ENCODE measurements at regions not wholly inside any gene's neighbourhood (a gene's known extent, or its start where the extent isn't known, plus 50 kb on each side); places are given as distances from the start of the nearest gene placed in this dataset.

DNA sequence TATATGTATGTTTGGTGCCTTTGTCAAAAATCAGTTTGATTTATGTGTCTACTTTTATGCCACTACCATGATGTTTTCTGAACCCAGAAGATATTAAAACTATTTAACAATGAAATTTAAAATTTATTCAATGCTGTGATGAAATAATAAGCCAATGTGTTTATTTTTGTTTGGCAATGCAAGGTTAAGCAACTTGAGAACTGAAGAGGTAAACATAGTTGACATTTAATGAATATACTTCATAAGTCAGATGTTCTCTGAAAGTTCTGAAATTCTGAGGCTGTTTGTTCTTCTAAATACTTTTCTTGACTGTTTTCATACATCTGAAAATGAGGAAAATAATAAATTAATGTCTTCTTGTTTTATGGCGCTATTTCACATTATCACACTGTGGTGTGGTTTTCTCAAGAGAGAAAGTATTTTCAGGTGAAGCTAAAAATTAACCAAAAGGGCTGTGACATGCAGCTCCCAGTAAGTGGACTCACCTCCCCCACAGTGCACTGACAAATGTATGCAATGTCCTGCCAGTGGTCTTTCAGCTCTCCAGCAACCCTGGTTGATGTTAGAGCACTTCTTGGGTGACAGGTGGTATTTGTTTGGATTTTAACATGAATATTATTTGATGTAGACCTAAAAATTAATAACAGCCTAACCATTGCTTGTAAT, 863.6 kb upstream of the SALL3 start:
- DNase-seq (ENCODE audit: low read depth): no peak

GRCh38 chr18:78123144-78123909, 856.3 kb upstream of the SALL3 start:
- no peak for DNase-seq (ENCODE audit: low read depth)

- DNase-seq (ENCODE audit: low read depth): no peak
Measured at GRCh38 chr18:78123926-78124797, 855.5 kb upstream of the SALL3 start.

DNA sequence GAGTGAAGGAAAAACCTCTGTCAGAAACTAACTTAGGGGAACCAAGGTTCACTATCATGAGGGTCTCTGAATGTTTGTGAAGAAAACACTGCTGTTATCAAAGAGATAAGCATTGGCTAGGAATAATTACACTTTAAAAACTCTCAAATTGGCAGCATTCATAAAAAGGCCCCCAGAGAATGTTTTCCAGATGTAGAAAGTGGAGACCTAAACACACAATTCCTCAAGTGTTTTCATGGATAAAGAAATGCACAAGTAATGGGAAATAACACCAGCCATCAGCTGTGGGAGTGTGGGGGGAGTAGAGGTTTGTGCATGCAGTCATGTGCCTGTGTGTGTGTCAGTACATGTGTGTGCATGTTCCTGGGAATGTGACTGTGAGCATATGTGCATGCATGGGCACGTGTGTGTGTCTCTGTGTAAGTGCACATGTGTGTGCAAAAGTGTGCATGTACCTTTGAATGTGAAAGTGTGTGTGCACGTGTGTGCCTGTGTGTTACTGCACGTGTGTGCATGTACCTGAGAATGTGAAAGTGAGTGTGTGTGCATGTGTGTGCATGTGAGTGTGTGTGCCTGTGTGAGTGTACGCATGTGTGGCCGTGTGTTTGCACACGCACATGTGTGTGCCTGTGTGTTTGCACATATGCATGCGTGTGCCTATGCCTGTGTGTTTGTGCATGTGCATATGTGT, 854.3 kb upstream of the SALL3 start:
- DNase-seq (ENCODE audit: low read depth): no peak

GRCh38 chr18:78126106-78126505, 853.5 kb upstream of the SALL3 start:
- DNase-seq (ENCODE audit: low read depth): no peak

DNA sequence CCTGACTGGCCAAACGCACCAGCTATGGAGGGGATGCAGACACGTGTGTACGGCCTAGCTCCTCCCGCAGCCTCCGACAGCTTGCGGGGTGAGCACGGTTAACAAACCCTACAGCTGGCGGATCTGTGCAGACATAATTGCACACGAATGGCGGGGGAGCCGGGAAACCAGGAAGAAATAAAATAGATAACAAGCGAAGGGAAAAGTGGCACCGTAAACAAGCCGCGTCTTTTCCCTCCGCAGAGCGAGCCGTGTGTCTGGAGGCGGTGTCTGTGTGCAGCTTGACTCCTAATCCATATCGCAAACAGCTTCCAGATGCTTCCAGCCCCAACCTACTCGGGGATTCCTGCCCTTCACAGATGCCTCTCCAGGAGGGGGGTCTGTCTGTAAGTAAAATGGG, 853.1 kb upstream of the SALL3 start:
- no peak for DNase-seq (ENCODE audit: low read depth)

- DNase-seq (ENCODE audit: low read depth): no peak
Measured at GRCh38 chr18:78127041-78127440, 852.6 kb upstream of the SALL3 start.

DNA sequence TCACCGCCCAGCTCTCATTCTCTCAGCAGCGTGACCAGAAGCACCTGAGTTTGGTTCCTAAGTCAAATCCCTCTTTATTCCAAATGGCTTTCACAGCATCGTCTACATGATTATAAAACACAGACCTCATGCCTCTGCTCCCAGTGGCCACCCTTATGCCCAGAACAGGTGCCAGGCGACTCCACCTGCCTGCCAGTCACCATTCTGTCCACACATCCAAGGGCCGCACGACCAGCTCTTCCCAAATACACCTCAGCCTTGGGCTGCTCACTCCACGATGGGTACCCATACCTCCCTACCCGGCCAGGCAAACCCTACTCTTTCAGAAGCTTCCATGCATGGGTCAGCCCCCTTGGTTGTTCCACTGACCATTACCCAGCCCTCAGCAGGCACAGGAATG, 851.6 kb upstream of the SALL3 start:
- no peak for DNase-seq (ENCODE audit: low read depth)

DNA sequence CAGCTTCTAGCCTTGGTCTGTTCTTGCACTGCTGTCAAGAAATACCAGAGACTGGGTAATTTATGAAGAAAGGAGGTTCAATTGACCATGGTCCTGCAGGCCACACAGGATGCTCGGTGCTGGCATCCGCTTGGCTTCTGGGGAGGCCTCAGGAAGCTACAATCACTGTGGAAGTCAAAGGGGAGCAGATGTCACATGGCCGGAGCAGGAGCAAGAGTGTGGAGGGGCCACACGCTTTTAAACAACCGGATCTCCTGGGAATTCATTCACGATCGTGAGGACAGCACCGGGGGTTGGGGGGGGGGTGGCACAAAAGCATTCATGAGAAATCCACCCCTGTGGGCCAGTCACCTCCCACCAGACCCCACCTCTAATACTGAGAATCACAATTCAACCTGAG, 850.4 kb upstream of the SALL3 start:
- no peak for DNase-seq (ENCODE audit: low read depth)

- no peak for DNase-seq (ENCODE audit: low read depth)
Measured at GRCh38 chr18:78130232-78131195, 849.1 kb upstream of the SALL3 start.

- no peak for DNase-seq (ENCODE audit: low read depth)
Measured at GRCh38 chr18:78133729-78134128, 845.9 kb upstream of the SALL3 start.

- DNase-seq (ENCODE audit: low read depth): no peak
Measured at GRCh38 chr18:78136986-78137385, 842.6 kb upstream of the SALL3 start.

DNA sequence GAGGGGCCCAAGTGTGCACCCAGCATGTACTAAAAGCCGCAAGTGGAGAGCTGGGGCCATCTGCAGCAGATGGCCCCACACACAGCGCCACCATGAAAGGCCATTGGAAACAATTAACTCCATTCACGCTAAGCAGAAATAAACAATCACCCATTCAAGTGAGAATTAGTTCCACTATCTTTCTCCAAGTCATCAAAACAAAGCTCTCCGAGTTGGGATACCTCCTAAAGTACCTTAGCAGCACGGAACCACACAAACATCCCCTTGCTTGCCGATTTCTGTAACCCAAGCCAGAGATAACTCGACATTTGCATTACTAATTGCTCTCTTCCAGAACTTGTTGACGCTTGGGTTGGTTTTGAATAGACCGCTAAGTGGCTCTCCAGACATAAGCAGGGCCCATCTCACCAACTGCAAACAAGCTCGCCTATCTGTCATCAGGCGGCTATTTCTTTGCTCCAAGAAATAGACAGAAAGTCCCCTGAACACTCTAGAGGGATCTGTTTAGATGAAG, 840.6 kb upstream of the SALL3 start:
- DNase-seq (ENCODE audit: low read depth): no peak

DNA sequence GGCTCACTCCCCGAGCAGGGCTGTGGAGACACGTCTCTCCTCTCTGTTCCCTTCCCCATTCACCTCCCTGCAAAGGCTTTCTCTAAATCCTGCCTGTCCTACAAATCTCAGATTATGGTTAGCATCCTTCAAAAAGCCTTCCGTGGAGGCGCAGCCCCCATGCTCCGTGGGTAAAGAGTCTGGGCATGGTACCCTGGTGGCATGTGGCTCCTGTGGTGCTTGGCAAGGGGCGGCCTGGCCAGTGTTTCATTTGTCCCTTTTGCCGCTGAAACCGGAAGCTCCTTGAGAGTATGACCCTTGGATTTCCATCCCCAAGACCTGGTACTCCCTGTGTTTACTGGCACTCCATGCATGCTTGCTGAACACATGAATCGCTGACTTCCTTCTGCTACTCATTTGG, 839.3 kb upstream of the SALL3 start:
- no peak for DNase-seq (ENCODE audit: low read depth)

DNA sequence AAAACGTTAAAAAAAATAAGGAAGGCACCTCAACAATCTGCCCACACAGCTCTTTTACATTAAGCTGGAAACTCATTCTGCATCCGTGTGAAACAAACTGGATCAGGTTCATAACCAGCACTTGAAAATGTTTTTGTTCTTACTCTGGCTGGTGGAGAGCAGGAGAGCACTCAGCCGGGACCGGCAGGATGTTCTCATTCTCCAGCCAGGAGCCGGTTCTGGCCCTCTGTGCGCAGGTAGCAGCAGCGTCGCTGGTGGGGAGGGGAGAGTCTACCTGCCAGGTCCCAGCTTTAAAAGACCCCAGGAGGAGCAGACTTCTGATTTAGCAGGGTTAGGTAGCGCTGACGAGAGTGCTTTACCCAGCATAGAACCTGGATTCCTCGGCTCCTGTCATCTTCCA, 834.9 kb upstream of the SALL3 start:
- no peak for DNase-seq (ENCODE audit: low read depth)

- no peak for DNase-seq (ENCODE audit: low read depth)
Measured at GRCh38 chr18:78145096-78145495, 834.5 kb upstream of the SALL3 start.

DNA sequence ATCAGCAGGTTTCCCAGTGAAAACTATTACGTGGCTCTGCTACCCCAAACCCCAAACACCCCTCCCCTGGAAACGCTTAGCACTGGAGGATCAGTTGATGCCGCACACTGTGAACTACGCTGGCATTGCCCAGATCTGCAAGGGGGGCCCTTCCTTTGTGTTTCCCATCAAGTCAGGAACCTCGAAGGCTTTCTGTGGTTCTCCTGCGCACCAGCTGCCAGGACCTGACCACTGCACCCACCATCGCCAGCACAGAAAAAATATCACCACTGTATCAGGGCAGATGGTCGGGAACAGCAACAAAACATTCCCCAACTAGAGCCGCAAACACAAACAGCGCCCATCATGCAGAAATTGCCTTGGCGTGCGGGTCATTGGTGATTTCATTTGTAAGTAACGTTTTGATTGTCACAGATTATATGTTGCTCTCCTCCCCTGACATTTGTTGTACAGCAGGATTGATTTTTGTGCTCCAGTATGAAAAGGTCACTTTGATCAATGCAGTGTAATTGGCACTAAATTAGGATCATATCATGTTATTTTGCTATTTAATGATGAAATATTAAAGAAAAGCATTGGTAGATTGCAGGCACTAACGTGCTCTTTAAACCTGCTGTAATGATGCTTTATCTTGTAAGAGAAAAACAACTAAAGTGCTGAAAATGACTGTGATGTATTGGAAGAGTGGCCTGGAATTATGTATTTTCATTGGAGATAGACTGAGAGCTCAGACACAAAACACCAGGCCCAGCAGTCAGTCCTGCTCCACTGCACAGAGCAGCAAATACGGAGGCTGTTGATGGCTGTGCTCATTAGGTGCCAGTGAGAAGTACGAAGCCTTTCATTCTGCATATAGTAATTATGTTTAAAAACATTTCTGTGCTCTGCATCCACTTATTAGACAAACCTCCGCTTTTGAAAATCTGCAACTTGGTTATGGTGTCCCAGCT, 833.2 kb upstream of the SALL3 start:
- no peak for DNase-seq (ENCODE audit: low read depth)

GRCh38 chr18:78150590-78150989, 829.0 kb upstream of the SALL3 start:
- DNase-seq (ENCODE audit: low read depth): no peak

GRCh38 chr18:78151234-78151633, 828.4 kb upstream of the SALL3 start:
- no peak for DNase-seq (ENCODE audit: low read depth)
